CD4-positive, CD25-positive, alpha-beta regulatory T cell (primary cell): ENCODE measurements at regions not wholly inside any gene's neighbourhood (a gene's known extent, or its start where the extent isn't known, plus 50 kb on each side); places are given as distances from the start of the nearest gene placed in this dataset.

Source experiments
- ATAC-seq, 2 donors: fragments of 150-1000 bp; cut with Tn5 transposase; one replicate each; pipeline ENCODE4 v1.10.0; 2021; ENCODE audit warnings: low read depth in 2 of 2, moderate number of reproducible peaks in 2 of 2, moderate library complexity in 1 of 2
- DNase-seq, 3 donors: peaks; one replicate each; pipeline versions ENCODE4 v3.0.0 to v3.0.0-alpha.2; 2012 to 2022; ENCODE audit warnings: mixed read lengths in 1 of 3
- H3K27ac ChIP-seq: one replicate; pipeline ENCODE4 v1.7.0; 2013; ENCODE audit warnings: mild to moderate bottlenecking, low read length; ENCODE audit not compliant: insufficient read depth, poor library complexity, severe bottlenecking
- H3K27me3 ChIP-seq: one replicate; pipeline ENCODE4 v1.7.0; 2013; ENCODE audit warnings: low read length; ENCODE audit not compliant: control insufficient read depth, insufficient read depth
- H3K36me3 ChIP-seq: one replicate; pipeline ENCODE4 v1.7.0; 2013; ENCODE audit warnings: mild to moderate bottlenecking, low read length, moderate library complexity; ENCODE audit not compliant: control insufficient read depth, insufficient read depth
- H3K4me1 ChIP-seq: 2 replicates; pipeline ENCODE4 v1.7.0; 2013; ENCODE audit warnings: mild to moderate bottlenecking, low read length; ENCODE audit not compliant: insufficient read depth, control insufficient read depth, poor library complexity, severe bottlenecking
- H3K4me3 ChIP-seq: one replicate; pipeline ENCODE4 v1.7.0; 2013; ENCODE audit warnings: low read depth, mild to moderate bottlenecking, low read length, moderate library complexity
- H3K9me3 ChIP-seq, 2 experiments: 1 replicate in 1 of 2; 2 replicates in 1 of 2; pipeline ENCODE4 v1.7.0; 2013; ENCODE audit warnings: low read length in 2 of 2, mild to moderate bottlenecking in 1 of 2, moderate library complexity in 1 of 2; ENCODE audit not compliant: control insufficient read depth in 2 of 2
- H3K27ac Mint-ChIP-seq, 3 donors: one replicate each; pipeline ENCODE4 v1.8.0; 2020 to 2022; ENCODE audit warnings: mild to moderate bottlenecking in 3 of 3, mixed read lengths in 3 of 3, moderate library complexity in 2 of 3
- H3K27me3 Mint-ChIP-seq: one replicate; pipeline ENCODE4 v1.8.0; 2022; ENCODE audit warnings: mild to moderate bottlenecking, mixed read lengths
- H3K36me3 Mint-ChIP-seq: one replicate; pipeline ENCODE4 v1.8.0; 2020; ENCODE audit warnings: mixed read lengths
- H3K4me1 Mint-ChIP-seq, 4 donors: one replicate each; pipeline ENCODE4 v1.8.0; 2020 to 2022; ENCODE audit warnings: mixed read lengths in 4 of 4, mild to moderate bottlenecking in 1 of 4
- H3K4me3 Mint-ChIP-seq, 4 donors: one replicate each; pipeline ENCODE4 v1.8.0; 2020 to 2022; ENCODE audit warnings: mild to moderate bottlenecking in 4 of 4, mixed read lengths in 4 of 4, moderate library complexity in 3 of 4
- H3K9me3 Mint-ChIP-seq, 7 donors: one replicate each; pipeline ENCODE4 v1.8.0; 2020 to 2022; ENCODE audit warnings: mixed read lengths in 7 of 7, mild to moderate bottlenecking in 3 of 7, moderate library complexity in 2 of 7

- H3K36me3 ChIP-seq = no peaks in the 10 kb centered on the region
- no peaks in the 10 kb centered on the region for H3K9me3 ChIP-seq
- H3K4me1 Mint-ChIP-seq = no peaks in the 10 kb centered on the region
- no peak overlapping the region for H3K27ac ChIP-seq
- H3K27ac Mint-ChIP-seq = no peak overlapping the region
- no peak overlapping the region for H3K4me3 Mint-ChIP-seq
- no peaks in the 10 kb centered on the region for H3K27me3 Mint-ChIP-seq
- H3K9me3 Mint-ChIP-seq = peaks cover 0 to 4% (median 1%) of the 10 kb centered on the region in 7 donors
- no peak for DNase-seq
- no peak for ATAC-seq
- no peaks in the 10 kb centered on the region for H3K27me3 ChIP-seq
- no peak overlapping the region for H3K4me3 ChIP-seq
- H3K36me3 Mint-ChIP-seq = no peaks in the 10 kb centered on the region
- H3K4me1 ChIP-seq = no peaks in the 10 kb centered on the region
These were observed 99.3 kb upstream of the ALDH1A3 start for GRCh38 chr15:100780208-100780800.

DNA sequence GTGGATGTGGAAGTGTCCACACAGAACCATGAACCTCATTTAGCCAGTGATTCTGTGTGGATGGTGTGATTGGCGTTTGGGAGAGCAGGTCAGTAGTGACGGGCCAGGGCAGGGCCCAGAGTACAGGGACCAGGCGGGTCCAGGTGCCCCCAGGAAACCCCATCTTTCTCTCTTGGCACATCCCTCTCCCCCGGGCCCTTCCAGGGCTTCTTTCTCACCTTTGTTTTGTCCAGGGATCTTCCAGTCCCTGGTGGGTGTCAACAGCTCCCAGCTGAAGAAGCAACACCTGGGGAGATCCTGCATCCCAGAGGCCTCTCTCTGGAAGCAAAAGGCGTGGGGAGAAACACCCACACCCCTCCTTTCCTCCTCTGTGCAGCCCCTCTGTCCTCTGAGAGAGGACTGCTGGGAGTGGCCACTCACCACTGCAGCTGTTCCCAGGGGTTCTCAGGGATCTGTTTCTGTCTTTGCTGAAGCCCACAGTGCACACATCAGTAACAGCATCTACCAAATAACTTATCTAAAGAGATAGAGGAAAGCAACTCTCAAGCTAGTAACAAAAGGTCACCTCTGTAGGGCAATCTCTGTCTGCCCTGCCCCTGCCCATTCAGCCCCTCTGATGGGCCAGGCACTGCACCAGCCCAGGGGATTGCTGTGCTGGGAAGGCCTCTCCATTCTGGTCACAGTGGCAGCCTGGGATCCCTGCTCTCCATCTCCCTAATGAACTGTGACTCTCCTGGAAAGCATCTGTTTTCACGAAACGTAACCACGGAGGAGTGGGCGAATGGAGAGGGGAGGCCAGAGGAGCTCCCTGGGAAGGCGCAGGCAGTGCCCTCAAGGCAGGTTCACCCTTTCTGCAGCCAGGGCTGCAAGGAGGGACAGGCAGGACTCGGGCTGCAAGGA, 98.3 kb upstream of the ALDH1A3 start:
- no peak overlapping the region for H3K27ac ChIP-seq
- H3K27me3 ChIP-seq = no peaks in the 10 kb centered on the region
- H3K9me3 ChIP-seq = no peaks in the 10 kb centered on the region
- H3K27ac Mint-ChIP-seq = no peak overlapping the region
- no peaks in the 10 kb centered on the region for H3K36me3 ChIP-seq
- no peak for ATAC-seq
- H3K4me3 Mint-ChIP-seq = no peak overlapping the region
- no peak overlapping the region for H3K4me3 ChIP-seq
- no peaks in the 10 kb centered on the region for H3K36me3 Mint-ChIP-seq
- no peak for DNase-seq
- H3K4me1 Mint-ChIP-seq = no peaks in the 10 kb centered on the region
- H3K27me3 Mint-ChIP-seq = no peaks in the 10 kb centered on the region
- H3K9me3 Mint-ChIP-seq = peaks cover 0 to 2% (median 0%) of the 10 kb centered on the region in 7 donors
- H3K4me1 ChIP-seq = no peaks in the 10 kb centered on the region

DNA sequence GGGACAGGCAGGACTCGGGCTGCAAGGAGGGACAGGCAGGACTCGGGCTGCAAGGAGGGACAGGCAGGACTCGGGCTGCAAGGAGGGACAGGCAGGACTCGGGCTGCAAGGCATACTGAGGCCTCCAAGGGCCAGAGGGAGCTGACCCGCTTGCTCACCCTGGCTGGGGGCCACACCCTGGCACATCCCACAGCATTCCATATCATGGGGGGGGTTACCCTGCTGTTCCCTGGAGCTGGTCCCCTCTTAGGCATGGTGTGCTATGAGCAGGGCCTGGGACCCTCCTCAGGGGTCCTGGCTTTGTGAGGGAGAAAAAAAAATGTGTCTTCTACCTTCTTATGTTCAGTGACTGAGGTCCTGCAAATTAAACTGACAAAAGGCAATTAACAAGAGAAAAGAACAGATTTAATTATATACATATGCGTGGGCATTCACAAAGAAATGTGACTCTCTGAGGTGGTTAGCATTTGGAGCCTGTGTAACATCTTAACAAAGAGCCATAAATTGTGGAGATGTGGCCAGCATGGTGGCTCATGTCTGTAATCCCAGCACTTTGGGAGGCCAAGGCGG, 97.6 kb upstream of the ALDH1A3 start:
- H3K9me3 Mint-ChIP-seq = peaks cover 0 to 2% (median 0%) of the 10 kb centered on the region in 7 donors
- H3K36me3 Mint-ChIP-seq = no peaks in the 10 kb centered on the region
- H3K4me3 Mint-ChIP-seq = no peak overlapping the region
- Histone ChIP-seq H3K36me3 (no peaks in the 10 kb centered on the region), H3K4me3 (no peak overlapping the region), H3K4me1 (no peaks in the 10 kb centered on the region), H3K27ac (no peak overlapping the region), H3K27me3 (no peaks in the 10 kb centered on the region), H3K9me3 (no peaks in the 10 kb centered on the region)
- no peaks in the 10 kb centered on the region for H3K4me1 Mint-ChIP-seq
- no peaks in the 10 kb centered on the region for H3K27me3 Mint-ChIP-seq
- no peak for DNase-seq
- no peak overlapping the region for H3K27ac Mint-ChIP-seq
- no peak for ATAC-seq

DNA sequence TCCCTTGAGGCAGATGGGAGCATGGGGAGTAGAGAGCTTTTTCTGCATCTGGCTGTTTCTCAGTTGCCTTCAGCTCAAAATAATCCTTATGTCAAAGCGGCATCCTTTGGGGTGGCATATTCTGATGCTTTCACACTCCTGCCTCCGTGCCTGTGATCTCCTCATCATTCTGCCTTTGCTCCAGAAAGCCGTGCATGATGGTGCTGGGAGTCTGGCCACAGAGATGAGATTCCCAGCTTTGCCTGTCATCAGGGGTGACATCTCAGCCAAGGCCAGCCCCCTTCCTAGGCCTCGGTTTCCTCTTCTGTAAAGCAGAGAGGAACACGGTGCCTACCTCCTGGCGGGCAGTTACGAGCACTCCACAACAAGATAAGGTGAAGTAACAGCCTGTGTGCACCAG, 96.3 kb upstream of the ALDH1A3 start:
- no peaks in the 10 kb centered on the region for H3K4me1 Mint-ChIP-seq
- Histone ChIP-seq H3K4me3 (no peak overlapping the region), H3K4me1 (no peaks in the 10 kb centered on the region), H3K27me3 (no peaks in the 10 kb centered on the region), H3K36me3 (no peaks in the 10 kb centered on the region), H3K9me3 (no peaks in the 10 kb centered on the region), H3K27ac (no peak overlapping the region)
- ATAC-seq (no peak), DNase-seq (no peak)
- H3K9me3 Mint-ChIP-seq = no peaks in the 10 kb centered on the region
- H3K27ac Mint-ChIP-seq = no peak overlapping the region
- H3K4me3 Mint-ChIP-seq = no peak overlapping the region
- no peaks in the 10 kb centered on the region for H3K27me3 Mint-ChIP-seq
- H3K36me3 Mint-ChIP-seq = no peaks in the 10 kb centered on the region

- H3K27ac Mint-ChIP-seq = no peak overlapping the region
- no peak for ATAC-seq
These were observed 95.7 kb upstream of the ALDH1A3 start for GRCh38 chr15:100783760-100784492.

GRCh38 chr15:100784493-100785180, 95.0 kb upstream of the ALDH1A3 start:
- H3K36me3 ChIP-seq = no peaks in the 10 kb centered on the region
- Mint-ChIP-seq H3K36me3 (no peaks in the 10 kb centered on the region), H3K4me1 (no peaks in the 10 kb centered on the region), H3K9me3 (no peaks in the 10 kb centered on the region), H3K27me3 (no peaks in the 10 kb centered on the region), H3K4me3 (no peak overlapping the region), H3K27ac (no peak overlapping the region)
- no peaks in the 10 kb centered on the region for H3K27me3 ChIP-seq
- DNase-seq (no peak), ATAC-seq (no peak)
- no peak overlapping the region for H3K27ac ChIP-seq
- no peaks in the 10 kb centered on the region for H3K4me1 ChIP-seq
- H3K4me3 ChIP-seq = no peak overlapping the region
- no peaks in the 10 kb centered on the region for H3K9me3 ChIP-seq

More at GRCh38 chr15:100783760-100784492, 95.7 kb upstream of the ALDH1A3 start:
- Histone ChIP-seq H3K27me3 (no peaks in the 10 kb centered on the region), H3K9me3 (no peaks in the 10 kb centered on the region), H3K4me1 (no peaks in the 10 kb centered on the region), H3K27ac (no peak overlapping the region), H3K4me3 (no peak overlapping the region), H3K36me3 (no peaks in the 10 kb centered on the region)
- DNase-seq = no peak
- Mint-ChIP-seq H3K4me3 (no peak overlapping the region), H3K4me1 (no peaks in the 10 kb centered on the region), H3K36me3 (no peaks in the 10 kb centered on the region), H3K9me3 (no peaks in the 10 kb centered on the region), H3K27me3 (no peaks in the 10 kb centered on the region)
